H1 (cell line): ENCODE measurements at regions not wholly inside any gene's neighbourhood (a gene's known extent, or its start where the extent isn't known, plus 50 kb on each side); places are given as distances from the start of the nearest gene placed in this dataset.

Experiments used
- CBX8 ChIP-seq: fragments of 300-800, 300-1000 bp; sonication (generic); IDR thresholded peaks from 2 replicates; pipeline ENCODE4 v1.7.1; 2016; ENCODE audit warnings: low read depth, low read length, borderline replicate concordance
- RNF2 ChIP-seq: fragments of 200-900, 300-1000 bp; sonication (generic); IDR thresholded peaks from 2 replicates; pipeline ENCODE4 v1.7.1; 2016; ENCODE audit warnings: borderline replicate concordance, low read depth, mild to moderate bottlenecking, antibody characterized with exemption, low read length; ENCODE audit not compliant: poor library complexity, severe bottlenecking; ENCODE audit errors: missing control alignments
- SP1 ChIP-seq: IDR thresholded peaks from 2 replicates; pipeline ENCODE4 v1.6.1; 2011; ENCODE audit warnings: low read depth, low read length
- TAF7 ChIP-seq: optimal IDR thresholded peaks from 2 replicates; pipeline ENCODE3; 2011; ENCODE audit warnings: low read depth, mild to moderate bottlenecking, inconsistent platforms, low read length, moderate library complexity, borderline replicate concordance
- TBP ChIP-seq: IDR thresholded peaks from 2 replicates; pipeline ENCODE4 v1.6.1; 2011; ENCODE audit warnings: low read depth, low read length, improper control_type of control experiment
- TF ChIP-seq, protein P1 (sequence below), 3 experiments: IDR thresholded peaks; 1 replicate in 2 of 3; 2 replicates in 1 of 3; pipeline versions ENCODE4 v1.5.1 to v1.6.1; 2011; ENCODE audit warnings: low read length in 3 of 3, mild to moderate bottlenecking in 3 of 3, inconsistent platforms in 2 of 3, low read depth in 1 of 3, moderate library complexity in 1 of 3; ENCODE audit not compliant: insufficient read depth in 1 of 3; ENCODE audit errors: control extremely low read depth in 1 of 3

DNA sequence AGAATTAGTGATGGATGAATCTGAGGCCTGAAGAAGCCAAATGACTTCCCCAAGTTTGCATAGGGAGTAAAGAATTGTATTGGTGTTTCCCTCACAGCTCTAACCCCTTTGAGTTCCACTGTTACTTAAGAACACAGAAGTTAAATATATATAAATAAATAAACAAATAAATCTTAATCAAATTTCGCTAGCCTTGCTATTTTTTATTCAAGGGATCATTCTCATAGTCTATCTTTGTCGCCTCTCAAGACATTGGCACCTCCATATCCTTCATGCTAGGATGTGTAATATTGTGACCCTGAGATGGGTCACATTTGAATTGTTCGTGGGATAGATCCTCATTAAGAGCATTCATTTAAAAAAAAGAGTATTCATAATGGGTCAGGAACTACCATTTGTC, 121.3 kb upstream of the HNMT start (continued):
- TF ChIP-seq TAF7 (no peak), RNF2 (no peak), CBX8 (no peak), TBP (no peak), SP1 (no peak)
- TF ChIP-seq, protein P1, sequence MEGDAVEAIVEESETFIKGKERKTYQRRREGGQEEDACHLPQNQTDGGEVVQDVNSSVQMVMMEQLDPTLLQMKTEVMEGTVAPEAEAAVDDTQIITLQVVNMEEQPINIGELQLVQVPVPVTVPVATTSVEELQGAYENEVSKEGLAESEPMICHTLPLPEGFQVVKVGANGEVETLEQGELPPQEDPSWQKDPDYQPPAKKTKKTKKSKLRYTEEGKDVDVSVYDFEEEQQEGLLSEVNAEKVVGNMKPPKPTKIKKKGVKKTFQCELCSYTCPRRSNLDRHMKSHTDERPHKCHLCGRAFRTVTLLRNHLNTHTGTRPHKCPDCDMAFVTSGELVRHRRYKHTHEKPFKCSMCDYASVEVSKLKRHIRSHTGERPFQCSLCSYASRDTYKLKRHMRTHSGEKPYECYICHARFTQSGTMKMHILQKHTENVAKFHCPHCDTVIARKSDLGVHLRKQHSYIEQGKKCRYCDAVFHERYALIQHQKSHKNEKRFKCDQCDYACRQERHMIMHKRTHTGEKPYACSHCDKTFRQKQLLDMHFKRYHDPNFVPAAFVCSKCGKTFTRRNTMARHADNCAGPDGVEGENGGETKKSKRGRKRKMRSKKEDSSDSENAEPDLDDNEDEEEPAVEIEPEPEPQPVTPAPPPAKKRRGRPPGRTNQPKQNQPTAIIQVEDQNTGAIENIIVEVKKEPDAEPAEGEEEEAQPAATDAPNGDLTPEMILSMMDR (IDR thresholded peaks at IDR 0.05; ENCODE audit: control extremely low read depth in 1 of 3, insufficient read depth in 1 of 3, low read depth in 1 of 3, low read length in 3 of 3), result no peak
- TF ChIP-seq, all 59 proteins: peak for 0
